ENCODE measurements at regions not wholly inside any gene's neighbourhood (a gene's known extent, or its start where the extent isn't known, plus 50 kb on each side); places are given as distances from the start of the nearest gene placed in this dataset.
A peak's percentile ranks its signal among the peaks of the same experiment; 100 is the strongest.

DNA sequence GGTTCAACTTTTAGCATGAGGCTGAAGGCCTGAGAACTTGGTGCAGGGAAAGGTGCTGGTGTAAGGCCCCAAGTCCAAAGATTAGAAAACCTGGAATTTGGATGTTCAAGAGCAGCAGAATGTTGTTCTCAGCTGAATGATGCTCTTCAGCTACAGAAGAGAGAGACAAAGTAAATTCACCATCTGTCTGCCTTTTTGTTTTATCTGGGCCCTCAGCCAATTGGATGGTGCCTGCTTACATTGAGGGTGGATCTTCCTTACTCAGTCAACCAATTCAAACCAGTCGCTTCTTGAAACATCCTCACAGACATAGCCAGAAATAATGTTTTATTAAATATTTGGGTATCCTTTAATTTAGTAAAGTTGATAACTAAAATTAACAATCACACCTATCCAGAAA is 748.2 kb upstream of the ADAMTS5 start:
- DNase-seq = no peak

DNA sequence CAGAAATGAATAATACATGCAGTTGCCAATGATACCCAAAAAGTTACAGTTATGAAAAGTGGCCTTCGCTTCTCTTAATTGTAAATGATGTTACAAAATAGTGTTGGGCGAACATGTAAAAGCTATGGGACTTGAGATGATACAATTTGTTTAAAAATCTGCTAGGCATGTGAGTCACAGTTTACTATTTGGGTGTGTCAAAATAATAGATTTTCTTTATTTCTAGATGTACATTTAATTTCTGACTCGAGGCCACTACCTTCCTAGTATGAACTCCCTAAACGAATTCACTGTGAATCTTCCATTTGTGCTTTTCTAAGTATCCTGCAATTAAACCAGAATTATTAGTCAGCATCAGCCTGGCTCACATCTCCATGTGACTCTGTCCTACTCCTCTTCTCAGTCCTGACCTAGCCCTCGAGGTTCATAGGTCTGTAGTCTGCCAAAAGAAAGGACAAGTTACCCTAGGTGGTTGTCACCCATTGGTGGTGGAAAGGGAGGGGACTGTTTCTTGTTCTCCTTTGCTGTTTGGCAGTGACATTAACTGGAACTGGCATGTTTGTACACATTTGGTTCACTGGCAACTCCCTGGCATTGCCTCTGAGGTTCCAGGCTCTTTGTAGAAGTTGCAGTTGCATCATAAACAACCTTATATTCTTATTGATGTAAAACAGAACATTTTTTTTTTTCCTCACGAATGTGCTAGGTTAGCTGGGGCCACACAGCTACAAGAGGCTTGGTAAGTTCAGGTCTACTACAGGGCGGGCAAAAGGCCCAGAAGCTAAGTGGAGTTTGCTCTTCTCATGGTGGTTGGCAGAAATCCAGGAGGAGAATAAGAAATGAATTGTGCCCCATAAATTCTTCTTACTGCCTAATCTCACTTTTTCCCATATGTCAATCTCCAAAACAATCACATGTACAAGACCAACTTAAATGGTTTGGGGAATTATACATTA is 746.5 kb upstream of the ADAMTS5 start:
- DNase-seq = no peak

DNA sequence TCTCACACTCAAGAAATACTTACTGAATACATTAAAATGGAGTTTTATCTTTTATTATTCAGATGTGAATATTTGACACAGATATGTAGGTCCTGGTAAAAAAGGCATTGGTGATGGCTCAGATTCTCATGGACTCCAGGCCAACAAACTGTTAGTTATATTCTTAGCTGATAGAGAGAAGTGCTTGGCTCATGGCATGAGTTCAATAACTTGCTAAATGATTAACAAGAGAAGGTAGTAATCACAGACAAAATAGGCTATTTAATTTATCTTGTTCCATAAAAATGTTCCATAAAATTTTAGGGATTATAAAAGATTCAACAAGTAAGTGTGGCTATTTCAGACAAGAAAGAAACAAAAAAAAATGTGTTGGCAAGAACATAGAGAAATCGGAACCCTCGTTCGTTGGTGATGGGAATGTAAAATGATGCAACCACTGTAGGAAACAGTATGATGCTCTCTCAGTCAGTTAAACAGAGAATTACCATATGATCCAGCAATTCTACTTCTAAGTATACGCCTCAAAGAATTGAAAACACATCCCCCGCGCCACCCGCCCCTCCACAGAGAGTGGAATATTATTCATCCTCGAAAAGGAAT is 737.8 kb upstream of the ADAMTS5 start:
- DNase-seq = no peak

DNA sequence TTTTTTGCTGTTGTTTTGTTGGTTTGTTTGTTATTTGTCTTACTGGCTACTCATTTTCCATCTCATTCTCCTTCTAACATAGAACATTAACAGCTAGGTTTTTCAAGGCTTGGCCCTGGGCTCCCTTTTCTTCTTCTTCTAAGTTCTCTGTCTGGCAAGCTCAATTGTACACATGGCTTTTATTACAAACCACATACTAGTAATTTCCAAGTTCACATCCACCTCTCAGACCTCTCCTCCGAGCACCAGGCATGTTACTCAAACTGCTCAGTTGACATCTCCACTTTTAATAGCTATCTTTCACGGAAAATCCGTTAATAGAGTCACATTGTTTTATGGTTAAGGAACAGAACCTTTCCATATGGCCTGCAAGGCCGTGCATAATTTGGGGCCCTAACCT is 736.9 kb upstream of the ADAMTS5 start:
- no peak for DNase-seq

DNA sequence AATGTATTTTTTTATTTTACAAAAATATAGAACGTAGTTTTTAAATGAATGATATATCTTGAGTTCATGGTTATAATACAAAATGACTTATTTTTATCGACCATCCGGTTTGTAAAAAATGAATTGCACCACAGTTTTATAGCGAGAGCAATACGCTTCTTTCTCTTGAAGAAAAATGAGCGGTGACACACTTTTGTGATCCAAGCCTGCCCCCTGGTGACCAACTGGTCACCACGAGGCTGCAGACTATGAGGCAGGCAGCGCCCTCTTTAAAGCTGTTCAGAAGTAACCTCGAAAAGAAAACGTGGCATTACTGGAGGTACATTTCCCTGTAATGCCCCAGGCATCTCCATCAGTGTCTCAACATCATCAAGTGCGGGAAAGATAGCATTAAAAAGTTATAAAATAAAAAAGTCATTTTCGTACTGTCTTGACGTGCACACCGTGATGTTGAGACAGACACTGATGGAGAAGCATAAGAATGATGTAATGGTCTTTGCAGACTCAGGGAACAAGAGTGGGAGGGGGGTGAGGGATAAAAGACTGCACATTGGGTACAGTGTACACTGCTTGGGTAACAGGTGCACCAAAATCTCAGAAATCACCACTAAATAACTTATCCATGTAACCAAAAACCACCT is 734.2 kb upstream of the ADAMTS5 start:
- DNase-seq = peak in 50 of 51 donors; percentile 2 to 90 (median 58)

DNA sequence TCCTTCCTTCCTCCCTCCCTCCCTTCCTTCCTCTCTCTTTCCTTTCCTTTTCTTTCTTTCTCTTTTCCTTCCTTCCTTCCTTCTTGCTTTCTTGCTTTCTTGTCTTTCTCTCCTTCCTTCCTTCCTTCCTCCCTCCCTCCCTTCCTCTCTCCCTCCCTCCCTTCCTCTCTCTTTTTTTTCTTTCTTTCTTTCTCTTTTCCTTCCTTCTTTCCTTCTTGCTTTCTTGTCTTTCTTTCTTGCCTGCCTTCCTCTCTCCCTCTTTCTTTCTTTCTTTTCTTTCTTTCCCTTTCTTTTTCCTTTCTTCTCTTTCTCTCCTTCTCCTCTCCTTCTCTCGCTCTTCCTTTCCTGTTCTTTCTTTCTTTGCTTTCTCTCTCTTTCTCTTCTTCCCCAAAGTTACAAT is 728.4 kb upstream of the ADAMTS5 start:
- no peak for DNase-seq

DNA sequence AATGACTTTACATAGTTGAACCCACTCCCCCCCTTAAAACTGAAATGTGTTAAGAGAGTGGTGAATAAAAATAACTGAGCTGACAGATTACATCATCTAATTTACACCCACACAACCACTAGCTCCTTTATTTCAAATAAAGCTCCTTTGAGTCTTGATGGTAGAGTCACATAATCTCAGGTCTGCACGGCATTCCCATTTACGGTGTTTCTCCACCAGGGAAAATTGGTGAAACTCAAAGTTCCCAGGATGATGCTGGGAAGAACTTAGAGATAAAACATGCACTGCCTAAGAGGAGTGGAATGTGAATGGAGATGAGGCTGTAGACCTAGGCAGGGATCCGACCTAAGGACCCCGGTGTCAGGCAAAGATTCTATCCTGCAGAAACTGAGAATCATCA is 727.8 kb upstream of the ADAMTS5 start:
- DNase-seq = no peak

DNA sequence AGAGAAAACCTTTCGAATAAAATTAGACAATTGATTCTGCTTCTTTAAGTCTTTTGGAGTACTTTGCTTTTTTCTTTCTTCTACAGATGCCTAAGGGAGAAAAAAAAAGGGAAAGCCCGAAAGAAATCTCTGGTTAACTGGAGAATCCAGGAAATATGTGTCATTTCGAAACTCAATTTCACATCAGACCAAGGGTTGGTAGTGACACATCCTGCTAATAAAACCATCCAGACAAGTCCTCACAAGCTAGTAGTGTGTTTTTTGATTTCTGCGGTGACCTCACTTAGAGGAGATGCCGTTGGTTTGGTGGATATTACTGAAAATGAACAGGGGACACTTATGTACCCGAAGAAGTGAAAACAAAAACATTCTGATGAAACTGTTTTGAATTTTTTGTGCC is 726.5 kb upstream of the ADAMTS5 start:
- no peak for DNase-seq

DNA sequence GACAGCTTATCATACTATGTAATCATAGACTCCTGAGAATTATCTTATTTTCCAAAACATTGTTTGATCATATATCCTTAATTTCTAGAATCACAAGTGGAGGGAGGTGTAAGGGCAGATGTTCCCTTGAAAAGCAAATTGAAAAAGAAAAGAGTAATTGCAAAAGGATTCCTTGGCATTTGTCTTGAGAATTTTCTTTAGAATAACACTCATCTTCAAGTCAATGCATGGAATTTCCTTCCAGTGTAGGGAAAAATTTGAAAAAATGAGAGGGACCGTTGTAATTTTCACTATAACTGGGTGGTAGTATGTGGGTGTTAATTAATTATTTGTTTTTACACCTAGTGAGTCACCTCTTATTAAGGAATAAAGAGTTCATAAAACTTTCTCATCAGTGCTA is 724.6 kb upstream of the ADAMTS5 start:
- no peak for DNase-seq

DNA sequence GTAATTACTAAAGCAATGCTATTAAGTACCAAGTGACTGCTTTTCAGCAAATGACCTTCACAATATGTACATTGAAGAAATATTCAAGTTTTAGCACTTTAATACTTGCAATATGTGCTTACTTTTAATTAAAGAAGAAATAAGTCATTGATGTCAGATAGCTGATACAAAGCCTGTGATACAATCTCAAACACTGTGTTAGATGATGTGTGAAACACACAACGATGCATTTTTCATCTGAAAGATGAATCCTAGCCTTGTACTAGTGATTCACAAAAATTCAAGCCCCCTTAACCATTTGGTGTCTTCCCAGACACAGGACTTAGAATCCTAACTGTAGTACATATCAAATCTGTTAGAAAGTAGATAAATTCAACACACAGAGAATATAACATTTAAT is 724.1 kb upstream of the ADAMTS5 start:
- no peak for DNase-seq

DNA sequence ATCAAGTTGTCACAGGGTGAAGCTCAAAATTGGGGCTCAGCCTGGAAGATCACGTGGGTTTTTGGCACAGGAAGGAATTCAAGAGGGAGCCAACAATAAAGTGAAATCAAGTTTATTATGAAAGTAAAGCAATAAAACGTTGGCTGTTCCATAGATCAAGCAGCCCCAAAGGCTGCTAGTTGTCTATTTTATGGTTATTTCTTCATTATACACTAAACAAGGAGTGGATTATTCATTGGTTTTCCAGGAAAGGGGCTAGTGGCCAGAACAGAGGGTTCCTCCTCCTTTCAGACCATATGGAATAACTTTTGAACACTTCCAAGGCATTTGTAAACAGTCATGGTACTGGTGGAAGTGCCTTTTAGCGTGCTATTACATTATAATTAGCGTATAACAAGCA is 723.5 kb upstream of the ADAMTS5 start:
- DNase-seq = no peak

DNA sequence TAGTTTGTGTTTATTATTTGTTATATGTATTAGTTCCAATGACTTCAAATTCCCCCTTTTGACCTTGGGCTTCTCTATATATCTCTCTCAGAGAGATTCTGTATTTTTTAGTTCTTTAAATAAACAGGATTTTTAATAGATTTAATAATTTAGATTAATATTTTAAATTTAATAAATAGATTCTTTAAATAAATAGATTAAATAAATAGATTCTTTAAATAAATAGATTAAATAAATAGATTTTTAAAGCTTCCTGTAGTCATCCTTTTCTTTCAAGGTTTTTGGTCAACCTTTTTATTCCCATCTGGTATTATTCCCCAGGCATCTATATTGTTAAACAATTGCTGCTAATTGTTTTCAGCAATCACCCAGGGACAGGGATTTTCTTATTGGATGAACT is 721.9 kb upstream of the ADAMTS5 start:
- no peak for DNase-seq

DNA sequence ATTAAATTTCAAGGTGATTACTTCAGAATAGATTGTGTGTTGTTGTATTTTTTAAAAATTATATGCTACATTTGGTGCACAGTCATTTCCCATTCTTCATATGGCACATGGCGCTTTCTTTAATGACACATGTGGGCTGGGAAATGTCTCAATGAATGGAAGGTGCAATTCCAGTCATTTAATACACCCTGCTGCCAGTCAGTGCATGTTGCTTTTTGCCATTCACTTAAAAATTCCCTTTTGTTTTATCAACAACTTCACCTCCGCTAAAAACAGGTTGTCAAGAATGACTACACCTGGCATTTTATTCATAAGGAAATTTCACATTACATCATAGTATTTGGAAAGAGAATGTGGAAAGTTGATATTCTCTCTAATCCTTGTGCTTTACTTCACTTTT is 716.4 kb upstream of the ADAMTS5 start:
- DNase-seq = no peak

DNA sequence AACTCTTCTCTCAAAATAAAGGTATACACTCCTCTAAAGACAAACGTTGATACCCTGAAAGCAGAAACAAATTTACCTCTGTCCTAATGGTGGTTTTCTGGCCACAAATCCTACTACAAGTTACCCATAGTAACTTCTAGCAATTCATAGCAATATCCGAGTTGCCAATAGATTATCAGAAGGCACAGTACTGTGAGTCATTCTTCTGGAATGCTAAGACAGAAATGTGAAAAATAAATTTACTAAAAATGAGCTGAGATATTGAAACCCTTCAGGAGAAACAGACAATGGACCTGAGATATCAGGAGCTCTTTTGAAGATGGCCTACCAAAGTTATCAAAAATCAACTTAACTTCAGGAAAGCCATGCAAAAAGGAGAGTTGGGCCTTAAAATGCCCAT is 715.0 kb upstream of the ADAMTS5 start:
- DNase-seq = no peak

DNA sequence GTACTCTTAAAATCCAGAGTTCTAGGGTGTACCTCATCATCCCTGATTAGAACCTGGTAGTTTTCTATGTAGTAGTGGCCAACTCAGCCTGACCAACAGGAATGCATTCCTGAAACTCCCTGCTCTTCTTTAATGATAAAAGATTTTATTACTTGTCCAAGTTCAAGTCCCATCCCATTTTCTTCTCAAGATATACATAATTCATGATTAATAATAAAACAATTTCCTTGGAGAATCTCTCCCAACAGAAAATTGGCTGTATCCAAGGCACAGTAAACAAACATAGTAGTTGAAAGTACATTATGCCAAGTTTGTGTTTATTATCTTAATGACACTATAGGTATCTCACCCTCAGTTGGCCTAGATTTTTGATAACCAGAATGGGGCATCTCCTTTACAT is 714.1 kb upstream of the ADAMTS5 start:
- no peak for DNase-seq

DNA sequence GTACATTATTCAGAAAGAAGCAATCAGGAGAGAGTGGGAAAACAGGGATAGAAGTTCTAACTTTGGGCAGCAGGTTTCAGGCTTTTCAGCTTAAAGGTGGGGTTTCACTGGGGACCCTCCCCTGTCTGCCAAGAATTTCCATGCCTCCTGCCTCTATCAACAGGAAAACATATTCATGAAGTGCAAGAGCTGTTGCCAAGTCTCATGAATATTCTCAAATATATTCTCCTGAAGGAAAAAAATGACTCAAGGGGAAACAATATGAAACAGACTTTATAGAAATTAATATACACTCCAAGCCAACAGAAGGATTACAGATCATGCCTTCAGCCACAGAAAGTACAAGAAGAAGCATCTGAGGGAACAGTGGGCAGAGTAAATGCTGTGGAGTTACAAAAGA is 713.3 kb upstream of the ADAMTS5 start:
- DNase-seq = no peak

DNA sequence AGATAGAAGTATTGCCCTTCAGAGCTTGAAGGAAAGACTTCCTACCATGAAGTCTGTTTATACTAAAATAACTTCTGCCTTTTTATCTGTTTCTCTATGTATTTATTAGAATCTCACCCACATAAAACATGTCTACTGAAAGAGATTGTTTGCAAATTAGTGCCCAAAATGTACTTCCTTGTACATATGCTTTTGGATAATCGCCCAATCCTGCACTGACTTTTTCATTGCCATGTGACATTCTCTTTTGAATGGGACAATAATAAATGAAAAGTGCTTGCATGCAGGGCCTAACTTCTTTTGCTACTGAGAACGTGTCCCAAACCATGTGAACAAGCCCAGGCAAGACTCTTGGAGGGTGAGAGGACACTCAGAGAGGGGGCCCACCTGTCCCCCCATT is 711.6 kb upstream of the ADAMTS5 start:
- no peak for DNase-seq

DNA sequence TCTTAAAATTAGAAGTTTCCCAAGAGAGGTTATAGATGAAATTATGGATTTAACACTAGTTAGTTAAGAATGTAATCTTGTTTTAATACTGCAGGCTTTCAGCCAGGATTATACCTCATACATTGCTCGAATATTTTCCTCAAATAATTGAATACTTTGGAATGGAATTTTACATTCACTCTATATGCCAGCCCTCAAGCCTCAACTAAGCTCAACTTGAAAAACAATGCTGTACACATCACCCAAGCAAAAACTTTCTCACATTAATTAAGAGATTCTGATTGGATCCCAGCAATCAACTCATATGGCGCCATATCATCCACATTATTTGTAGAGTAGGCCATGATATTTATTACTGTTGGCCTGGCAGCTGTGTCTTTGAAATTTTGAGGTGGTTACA is 710.7 kb upstream of the ADAMTS5 start:
- no peak for DNase-seq

DNA sequence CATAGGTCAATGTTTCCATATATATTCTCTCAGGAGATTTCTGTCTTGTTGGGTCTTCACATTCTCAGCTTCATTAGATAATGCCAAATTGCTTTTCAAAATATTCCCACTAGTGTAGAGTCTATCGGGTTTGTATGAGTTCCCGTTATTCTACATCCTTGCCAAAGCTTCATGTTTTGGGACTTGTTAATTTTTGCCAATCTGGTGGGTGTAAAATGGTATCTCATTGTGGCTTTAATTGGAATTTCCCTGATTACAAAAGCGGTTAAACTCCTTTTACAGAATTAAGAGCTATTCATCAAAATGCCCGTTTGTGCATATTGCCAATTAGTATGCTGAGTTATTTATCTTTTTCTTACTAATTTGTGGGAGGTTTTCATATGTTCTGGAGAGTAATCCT is 708.4 kb upstream of the ADAMTS5 start:
- no peak for DNase-seq

DNA sequence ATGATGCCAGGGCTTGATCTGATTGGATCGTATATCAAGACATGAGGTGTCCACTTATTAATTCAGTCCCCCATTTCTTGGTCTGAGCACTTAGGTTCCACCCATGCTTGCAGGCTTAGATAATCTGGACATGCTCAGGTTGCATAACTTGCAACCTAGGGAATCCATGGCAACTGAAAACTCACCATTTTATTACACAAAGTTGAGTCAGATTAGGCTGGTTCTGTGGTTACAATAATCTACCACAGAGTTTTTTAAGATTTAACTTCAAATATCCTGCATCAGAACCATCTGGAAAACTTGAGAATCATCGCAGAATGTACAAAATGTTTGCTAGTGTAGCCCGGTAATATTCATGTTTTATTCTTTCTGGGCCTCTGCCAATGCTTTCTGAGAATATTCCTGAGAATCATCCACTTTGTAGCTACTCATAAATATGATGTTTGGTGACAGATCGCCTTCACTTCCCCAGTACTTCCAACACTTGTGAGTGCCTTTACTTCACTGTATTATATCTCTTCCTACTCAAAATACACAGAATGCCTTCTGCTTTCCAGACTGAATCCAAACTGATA is 707.2 kb upstream of the ADAMTS5 start:
- DNase-seq = no peak

DNA sequence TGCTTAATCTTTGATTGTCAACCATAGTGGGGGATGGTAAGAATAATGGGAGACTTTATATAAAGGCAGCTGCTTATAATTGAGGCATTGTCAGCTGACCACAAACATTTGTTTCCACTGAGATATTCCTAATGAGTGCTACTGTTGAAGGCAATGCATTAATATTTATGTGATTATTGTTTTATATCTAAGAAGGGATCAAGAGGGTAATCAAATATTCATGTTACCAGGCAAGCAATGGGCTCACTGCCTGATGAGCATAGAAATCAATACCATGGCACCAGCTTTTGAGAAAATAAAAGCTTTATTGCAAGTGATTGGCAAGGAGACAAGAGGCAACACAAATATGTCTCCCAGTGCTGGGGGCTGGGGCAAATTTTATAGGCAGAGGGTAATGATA is 706.7 kb upstream of the ADAMTS5 start:
- DNase-seq = no peak

DNA sequence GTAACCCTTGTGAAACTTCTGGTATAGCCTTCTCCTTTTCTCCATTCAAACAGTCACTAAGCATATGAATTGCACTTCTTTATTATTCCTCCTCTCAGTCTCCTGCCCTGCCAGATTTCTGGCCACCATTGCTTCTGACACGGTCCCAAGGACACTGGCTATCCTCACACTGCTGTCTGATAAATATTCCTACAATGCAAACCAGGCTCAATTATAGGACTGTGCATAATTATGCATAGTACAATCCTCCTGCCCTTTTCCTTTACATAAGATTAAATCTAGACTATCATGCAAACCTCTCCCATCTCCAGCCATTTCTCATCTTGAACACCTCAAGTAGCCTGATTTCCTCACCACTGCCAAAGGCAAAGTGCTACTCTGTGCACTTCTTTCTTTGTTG is 704.3 kb upstream of the ADAMTS5 start:
- DNase-seq = no peak

DNA sequence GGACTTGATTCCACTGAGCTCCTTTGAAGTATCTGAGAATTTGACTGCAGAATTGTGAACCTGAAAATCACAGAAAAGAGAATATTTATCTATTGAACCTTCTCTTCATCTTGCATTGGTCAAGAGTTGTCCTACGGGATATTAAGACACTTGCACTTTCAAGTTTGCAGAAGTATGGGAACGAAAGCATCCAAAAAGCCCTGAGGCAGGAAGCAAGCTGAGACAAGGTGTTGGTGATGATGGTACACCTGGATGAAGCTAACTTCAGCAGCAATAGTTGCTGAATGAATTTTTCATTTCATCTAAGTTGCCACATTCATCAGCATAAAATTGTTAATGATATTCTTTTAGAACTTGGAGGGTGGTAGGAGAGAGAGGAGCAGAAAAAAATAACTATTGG is 686.6 kb upstream of the ADAMTS5 start:
- DNase-seq = no peak
